ENCODE measurements at regions not wholly inside any gene's neighbourhood (a gene's known extent, or its start where the extent isn't known, plus 50 kb on each side); places are given as distances from the start of the nearest gene placed in this dataset.
"Not testable (repeated sequence)": the region's sequence is repeated elsewhere in the genome, so short reads cannot be mapped to it uniquely, and the experiment has no call there.

DNA sequence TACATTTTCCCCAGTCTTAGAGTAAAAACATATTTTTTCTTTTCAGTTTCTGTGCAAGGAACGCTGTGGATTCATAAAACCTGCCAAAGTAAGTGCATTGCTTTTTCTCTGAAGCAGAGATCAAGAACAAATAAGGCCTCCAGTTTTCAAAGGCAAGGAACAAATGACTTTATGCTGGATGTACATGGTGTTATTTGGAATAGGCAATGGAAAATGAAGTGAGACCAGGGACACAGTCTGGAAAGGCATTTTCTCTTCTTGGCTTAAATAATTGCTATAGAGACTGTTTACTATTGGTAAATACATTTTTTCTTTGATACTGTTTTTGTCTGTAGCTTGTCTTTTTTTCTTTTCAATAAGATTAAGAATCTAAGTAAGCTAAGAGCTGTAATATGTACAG lies 725.9 kb upstream of the MDGA2 start:
- no peak for DNase-seq (ENCODE audit: low spot score)

DNA sequence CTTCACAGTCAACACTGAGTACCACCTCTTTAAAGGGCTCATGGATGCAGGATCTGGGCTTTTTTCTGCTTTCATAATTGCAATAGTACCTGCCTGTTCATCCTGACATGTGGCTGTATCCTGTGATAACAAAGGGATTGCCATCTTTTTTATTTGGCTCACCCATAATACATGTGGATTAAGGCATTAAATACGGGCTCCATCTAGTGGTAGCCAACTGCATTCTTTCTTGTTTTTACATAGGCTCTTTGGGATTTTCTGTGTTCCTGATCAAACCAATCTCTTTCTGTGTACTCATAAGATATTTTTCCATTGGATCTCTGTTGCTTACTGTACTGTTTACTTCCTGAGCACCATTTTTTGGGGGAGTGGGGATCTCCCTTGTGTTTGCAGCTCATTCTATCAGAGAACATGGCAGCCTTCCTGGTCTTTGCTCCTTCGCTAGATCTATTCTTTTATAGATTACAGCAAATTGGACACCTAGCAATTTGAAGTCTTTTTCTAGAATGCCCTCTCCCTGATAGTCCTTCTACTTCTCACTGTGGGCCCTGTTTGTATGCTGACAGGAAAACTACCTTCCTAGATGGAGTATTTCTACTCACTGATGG lies 723.4 kb upstream of the MDGA2 start:
- DNase-seq (ENCODE audit: low spot score): peak; percentile 60

DNA sequence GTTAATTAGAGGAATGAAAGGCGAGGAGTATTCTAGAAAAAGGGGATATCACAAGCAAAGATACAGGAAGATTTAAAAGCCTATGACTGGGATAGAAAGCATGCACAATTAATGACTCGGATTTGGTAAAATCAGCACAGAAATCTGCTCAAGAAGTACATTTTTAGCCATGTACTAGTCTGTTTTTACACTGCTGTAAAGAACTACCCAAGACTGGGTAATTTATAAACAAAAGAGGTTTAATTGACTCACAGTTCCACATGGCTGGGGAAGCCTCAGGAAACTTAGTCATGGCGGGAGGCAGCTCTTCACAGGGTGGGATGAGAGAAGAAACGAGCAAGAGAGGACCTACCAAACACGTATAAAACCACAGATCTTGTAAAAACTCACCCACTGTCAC lies 716.3 kb upstream of the MDGA2 start:
- DNase-seq (ENCODE audit: low spot score): peak; percentile 11

DNA sequence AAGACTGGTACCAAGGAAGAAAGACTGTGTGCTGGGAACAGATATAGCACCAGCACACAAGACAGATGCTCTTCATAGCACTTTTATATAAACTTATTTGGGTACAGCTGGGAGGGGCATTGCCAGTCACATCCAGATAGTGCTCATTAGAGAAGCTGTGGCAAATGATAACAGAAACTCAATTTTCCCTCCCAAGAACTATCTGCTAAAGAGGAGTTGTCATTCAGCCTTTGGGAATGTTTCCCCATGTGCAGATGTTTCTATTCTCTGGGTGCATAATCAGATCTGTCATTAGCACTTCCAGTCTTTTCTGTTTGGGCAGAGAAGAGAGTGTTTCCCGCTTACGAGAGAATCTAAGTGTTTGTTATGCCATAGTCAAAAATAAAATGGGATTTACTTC lies 714.9 kb upstream of the MDGA2 start:
- DNase-seq (ENCODE audit: low spot score): no peak

DNA sequence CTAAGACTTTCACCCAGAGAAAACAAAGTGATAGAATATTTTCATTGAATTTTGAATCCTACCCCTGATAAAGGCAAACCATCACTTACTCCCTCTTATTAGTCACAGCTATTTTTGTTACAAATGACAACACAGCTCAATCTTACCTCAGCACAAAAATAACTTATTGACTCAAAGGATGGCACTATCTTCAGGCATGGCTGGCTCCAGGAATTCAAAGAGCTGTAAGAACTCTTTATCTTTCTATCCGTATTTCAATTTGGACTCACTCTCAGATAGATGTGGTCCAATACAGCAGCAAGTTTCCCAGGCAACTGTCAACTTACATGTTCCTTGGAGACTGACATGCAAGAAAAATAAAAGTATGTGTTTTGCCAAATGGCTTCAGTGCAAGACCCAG lies 709.4 kb upstream of the MDGA2 start:
- DNase-seq (ENCODE audit: low spot score): peak; percentile 75

DNA sequence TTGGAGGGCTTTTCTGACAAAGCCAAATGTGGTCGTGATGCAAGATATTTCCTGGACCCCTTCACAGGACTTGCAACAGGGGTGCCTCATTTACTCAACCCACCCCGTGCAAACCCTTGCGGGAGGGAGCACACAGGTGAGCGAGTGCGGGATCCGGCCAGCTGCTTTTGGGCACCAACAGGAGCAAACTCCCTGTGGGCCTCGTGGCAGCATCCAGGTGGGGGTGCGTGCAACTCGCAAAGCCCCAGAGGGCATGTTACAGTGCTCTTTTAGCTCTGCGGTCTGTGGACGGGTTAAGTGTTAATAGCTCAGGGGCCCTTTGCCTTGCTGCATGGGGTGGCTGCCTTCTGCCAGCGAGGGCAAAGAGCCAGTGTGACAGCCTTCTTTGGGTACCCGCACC lies 707.6 kb upstream of the MDGA2 start:
- no peak for DNase-seq (ENCODE audit: low spot score)

DNA sequence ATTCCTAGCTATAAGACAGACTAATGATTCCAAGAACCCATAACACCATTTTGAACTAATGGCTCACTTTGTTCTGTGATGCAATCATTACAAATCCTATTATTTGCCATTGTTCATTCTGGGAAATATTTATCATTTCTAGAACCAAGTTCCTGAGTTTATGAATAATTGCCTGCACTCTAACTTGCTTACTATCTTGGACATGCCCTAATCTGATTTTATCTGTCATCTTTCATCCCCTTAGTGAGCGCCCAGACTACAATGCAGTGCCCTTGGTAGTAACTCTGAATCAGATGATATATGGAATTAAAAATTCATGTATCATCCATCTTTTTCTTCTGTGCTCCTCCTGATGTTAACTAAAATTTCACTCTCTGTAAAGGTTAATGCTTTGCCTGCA lies 703.1 kb upstream of the MDGA2 start:
- no peak for DNase-seq (ENCODE audit: low spot score)

DNA sequence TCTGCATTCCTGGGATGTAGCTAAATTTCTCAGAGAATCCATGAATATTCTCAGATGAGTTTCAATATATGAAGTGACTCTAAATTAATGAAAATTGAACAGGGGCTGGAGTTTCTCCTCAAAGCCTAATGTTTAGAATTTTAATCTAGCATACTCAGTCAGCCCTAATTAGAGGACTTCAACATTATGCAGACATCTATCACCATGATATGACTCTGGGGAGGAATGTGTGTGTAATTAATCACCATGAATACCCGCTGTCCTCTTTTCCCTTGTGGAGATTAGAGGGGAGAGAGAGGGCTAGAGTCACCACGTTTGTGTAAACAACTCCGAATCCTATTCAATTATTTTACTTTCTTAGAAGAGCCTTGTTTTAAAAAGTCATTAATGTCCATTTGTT lies 698.6 kb upstream of the MDGA2 start:
- DNase-seq (ENCODE audit: low spot score): no peak

DNA sequence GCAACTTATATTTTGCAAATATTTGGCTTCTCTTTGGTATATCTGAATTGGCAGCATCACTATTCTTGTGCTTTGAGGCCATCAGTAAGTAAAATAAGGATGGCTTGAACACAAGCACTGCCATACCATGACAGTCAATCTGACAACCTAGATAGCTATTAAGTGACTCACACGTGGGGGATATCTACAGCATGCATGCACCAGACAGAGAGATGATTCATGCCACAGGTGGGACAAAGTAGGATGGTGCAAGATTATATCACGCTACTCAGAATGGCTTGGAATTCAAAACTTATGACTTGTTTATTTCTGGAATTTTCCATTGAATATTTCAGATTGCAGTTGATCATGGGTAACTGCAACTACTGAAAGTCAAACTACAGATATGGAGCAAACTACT lies 675.6 kb upstream of the MDGA2 start:
- DNase-seq (ENCODE audit: low spot score): peak; percentile 88

DNA sequence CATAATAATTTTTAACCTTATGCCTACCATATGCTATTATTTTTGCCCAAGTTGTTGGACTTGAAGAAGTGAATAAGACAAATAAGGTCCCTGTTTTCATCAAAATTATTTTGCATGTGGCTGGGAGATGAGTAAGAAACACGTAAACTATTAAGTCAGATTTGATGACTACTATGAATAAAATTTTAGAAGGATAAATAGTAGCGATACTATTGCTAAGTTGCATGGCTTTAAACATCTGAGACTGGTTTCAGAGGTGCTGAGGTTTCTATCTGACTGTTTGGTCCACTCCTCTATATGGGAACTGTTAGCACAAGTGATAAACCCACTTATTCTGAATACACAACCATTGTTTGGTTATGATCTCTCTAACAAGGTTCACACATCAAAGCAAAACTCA lies 674.3 kb upstream of the MDGA2 start:
- no peak for DNase-seq (ENCODE audit: low spot score)

DNA sequence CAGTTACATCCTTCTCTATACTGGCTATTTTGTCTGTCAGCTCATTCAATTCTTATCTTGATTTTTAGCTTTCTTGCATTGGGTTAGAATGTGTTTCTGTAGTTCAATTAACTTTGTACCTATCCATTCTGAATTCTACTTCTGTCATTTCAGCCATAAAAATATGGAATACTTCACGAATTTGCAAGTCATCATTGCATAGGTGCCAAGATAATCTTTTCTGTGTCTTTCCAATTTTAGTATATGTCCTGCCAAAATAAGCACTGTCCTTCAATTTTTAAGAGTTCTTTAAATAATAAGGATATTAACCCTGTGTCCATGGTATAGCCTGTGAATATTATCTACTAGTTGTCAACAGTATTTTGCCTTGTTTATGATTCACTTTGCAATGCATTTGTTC lies 665.7 kb upstream of the MDGA2 start:
- no peak for DNase-seq (ENCODE audit: low spot score)

DNA sequence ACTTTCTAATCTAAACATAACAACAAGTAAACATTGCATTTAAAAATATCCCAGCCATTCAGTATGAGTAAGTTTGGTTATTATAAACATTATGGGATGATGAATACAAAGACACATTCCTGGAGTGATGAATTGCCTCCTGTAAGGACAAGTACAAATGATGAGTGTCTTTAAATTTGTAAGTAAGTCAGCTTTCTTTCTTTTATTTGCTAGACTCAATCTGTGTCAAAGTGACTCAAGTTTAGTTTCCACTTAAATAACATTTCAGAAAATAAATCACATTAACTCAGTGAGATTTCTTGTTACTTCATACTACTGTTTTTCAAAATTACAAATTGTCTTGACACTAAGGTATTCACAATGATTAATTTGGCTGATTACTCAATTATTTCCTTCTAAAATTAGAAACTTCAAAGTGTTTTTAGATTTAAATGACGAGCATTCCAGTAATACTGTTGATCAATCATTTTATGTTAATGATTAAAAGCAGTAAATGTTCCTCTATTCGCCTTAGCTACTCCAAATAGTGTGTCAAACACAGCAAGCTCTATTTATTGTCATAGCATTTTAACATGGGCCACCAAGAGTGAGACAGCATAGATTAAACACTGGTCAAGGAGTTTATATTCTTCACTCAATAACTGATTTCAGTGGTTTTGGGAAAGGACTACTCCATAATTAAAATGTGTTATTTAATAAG lies 658.0 kb upstream of the MDGA2 start:
- peak; percentile 40 for DNase-seq (ENCODE audit: low spot score)

DNA sequence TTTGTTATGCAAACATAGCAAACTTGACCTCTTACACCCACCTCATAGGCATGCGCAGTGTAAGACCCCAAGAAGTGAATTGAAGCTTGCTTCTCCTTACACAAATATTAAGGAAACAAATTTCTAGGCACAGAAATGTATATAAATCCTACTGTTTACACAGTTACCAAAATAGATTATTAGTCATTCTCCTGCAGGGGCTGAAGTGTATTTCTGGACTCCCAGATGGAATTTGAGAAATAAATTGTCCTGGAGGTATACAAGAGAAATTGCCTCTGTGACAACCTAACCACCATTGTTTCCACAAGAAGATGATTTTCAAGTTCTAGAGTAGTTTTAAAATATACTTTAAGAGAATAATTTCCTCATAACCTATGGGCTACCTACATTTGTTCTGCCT lies 656.0 kb upstream of the MDGA2 start:
- no peak for DNase-seq (ENCODE audit: low spot score)

DNA sequence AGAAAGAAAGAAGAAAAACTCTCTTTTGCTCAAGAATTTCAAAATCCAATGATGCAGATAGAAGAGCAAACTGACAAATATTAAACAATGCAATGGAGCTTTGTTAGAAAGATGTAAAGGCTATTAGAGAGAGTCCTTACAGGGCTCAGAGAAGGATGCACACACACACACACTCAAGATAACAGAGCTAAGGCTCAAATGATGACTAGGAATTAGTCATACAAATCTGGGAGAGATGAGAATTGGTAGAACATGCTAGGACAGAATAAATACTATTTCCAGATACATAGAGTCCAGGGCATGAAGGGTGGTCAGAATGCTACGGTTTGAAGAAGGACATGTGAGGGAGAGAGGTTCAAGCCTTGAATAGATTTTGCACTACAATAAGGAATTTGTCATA lies 650.1 kb upstream of the MDGA2 start:
- DNase-seq (ENCODE audit: low spot score): peak; percentile 45

DNA sequence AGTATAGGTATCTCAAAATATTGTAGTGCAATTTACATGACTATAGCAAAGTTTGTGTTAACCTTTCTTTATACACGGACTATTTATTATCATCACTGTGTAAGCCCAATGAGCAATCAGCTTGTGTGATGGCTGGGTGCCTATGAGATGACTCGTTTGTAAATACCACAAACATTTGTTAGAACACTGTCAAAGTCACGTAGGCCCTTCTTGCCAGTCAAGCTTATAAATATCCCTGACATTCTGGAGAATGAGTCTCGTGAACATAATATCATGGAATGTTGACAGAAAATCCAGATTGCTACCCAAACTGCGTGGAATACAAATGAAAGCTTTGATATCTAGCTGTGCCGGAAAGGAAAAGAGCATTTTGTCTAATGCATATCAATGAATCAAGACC lies 648.3 kb upstream of the MDGA2 start:
- DNase-seq (ENCODE audit: low spot score): peak; percentile 83

DNA sequence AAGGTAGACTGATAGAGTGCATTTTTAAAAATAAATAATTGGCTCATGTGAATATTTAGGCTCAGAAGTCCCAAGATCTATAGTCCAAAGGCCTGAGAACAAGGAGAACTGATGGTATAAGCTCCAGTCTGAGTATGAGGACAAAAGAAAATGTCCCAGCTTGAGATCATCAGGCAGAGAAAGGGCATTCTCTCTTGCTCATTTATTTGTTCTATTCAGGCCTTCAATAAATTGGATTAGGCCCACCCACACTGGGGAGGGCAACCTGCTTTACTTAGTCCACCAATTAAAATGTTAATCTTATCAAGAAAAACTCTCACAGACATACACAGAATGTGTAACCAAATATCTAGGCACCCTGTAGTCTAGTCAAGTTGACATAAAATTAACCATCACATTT lies 644.4 kb upstream of the MDGA2 start:
- no peak for DNase-seq (ENCODE audit: low spot score)

DNA sequence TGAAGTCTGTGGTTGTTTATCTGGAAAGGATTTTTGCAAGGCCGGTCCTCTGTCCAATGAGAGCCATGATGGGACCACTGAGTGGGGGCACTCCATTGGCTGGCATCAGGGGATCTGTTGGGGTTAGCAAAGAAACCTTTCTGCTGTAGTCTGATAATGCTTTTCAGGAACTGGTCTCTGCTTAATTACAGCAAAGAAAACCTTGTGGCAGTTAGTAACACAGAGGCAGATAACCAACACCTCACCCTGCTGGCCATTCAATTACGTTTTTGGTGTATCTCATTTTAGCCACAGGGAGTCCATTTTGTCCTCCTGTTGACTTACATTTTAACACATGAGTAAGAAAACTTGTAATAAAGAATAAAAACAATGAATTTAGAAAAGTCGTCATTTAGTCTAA lies 629.3 kb upstream of the MDGA2 start:
- no peak for DNase-seq (ENCODE audit: low spot score)

DNA sequence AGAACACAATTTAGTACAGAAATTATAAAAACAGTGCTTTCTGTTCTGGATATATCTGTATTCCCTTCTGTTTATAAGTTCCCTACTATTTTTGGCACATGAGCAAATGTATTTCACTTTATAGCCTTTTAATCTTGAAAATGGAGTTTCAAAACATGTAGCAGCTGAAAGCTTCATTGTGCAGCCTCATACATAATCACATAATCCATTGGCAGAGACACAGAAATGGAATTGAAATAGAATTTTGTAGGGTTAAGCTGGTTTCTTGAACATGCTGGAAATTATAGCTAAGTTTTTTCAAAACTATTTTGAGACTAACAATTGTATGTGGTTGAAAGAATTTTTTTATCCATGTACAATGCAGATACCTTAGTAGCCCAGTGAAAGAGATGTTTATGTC lies 614.3 kb upstream of the MDGA2 start:
- DNase-seq (ENCODE audit: low spot score): no peak

DNA sequence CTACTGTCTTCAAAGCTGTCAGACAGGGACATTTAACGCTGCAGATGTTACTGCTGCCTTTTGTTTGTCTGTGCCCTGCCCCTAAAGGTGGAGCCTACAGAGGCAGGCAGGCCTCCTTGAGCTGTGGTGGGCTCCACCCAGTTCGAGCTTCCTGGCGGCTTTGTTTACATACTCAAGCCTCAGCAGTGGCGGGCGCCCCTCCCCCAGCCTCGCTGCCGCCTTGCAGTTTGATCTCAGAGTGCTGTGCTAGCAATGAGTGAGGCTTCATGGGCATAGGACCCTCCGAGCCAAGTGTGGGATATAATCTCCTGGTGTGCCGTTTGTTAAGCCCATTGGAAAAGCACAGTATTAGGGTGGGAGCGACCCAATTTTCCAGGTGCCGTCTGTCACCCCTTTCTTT lies 609.8 kb upstream of the MDGA2 start:
- not testable (repeated sequence) for DNase-seq (ENCODE audit: low spot score)

DNA sequence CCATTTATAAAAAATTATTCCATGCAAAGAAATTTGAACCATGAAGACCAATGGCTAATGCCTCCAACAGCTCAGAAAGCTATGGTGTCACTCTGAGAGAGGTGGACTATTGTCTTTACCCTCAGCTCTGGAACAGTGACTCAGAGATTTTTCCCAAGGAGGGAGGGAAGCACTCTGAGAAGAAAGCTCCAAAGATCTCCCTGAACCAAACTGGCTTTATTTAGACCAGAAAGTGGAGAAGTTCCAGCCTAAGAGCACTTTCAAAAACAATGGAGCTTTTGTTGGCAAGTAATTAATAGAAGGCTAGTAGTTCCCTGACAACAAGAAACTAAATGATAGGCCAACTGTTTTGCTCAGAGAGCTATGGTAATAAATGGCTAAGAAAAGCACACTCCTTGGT lies 599.9 kb upstream of the MDGA2 start:
- peak; percentile 4 for DNase-seq (ENCODE audit: low spot score)

DNA sequence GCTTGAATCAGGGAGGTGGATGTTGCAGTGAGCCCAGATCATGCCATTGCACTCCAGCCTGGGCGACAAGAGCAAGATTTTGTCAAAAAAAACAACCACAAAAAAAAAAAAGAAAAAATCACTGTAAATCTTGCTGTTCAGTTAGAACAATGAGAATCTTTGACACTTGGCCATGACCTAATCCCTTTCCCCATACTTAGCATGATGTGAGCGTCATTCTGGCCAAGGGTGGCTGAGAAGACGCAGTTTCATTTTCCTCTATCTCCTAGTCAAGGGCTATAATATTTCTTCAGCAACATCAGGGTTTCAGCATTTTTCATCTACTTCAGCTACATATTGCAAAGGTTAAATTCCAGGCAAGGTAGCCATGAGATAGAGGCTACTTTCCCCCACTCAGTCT lies 599.4 kb upstream of the MDGA2 start:
- no peak for DNase-seq (ENCODE audit: low spot score)

DNA sequence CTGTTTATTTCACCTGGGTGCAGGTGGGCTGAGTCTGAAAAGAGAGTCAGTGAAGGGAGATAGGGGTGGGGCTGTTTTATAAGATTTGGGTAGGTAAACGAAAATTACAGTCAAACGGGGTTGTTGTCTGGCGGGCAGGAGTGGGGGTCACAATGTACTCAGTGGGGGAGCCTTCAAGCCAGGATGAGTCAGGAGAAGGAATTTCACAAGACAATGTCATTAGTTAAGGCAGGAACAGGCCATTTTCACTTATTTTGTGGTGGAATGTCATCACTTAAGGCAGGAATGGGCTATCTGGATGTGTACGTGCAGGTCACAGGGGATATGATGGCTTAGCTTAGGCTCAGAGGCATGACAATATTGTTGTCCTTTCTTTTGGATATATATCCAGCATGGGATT lies 592.5 kb upstream of the MDGA2 start:
- DNase-seq (ENCODE audit: low spot score): not testable (repeated sequence)

DNA sequence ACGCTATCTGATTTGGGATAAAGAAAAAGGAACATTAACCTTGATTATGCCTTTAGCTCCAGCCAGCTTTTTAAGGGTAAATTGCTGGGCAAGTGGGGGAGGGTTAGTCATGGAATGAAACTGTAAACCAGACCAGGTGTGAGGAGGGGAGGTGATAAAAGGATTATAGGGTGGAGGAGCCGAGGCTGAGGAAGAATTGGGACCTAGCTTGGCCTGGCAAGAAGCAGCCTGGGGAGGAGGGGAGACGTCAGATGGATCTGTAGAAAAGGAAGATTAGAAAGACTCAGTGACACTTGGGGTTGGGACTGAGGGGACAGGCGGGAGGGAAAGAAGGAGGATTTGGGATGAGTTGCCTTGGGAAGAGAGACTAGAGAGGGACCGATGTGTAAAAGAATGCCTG lies 590.8 kb upstream of the MDGA2 start:
- DNase-seq (ENCODE audit: low spot score): not testable (repeated sequence)

DNA sequence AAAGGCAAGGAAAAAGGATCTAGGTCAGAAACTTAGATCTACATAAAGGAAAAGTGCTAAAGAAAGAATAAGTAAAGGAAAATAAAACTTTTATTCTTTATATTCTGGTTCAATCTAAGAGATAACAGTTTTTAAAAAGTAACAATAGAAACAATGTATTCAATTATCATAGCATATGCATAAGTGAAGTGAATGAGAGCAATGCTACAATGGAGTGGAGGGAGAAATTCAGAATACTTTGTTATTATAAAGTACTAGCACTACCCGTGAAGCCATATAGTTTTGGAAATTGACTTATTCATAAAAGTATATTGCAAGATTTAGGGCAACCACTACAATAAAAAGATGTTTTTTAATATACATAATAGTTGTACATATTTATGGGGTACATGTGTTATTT lies 586.0 kb upstream of the MDGA2 start:
- no peak for DNase-seq (ENCODE audit: low spot score)
